ENCODE measurements at regions not wholly inside any gene's neighbourhood (a gene's known extent, or its start where the extent isn't known, plus 50 kb on each side); places are given as distances from the start of the nearest gene placed in this dataset.

DNA sequence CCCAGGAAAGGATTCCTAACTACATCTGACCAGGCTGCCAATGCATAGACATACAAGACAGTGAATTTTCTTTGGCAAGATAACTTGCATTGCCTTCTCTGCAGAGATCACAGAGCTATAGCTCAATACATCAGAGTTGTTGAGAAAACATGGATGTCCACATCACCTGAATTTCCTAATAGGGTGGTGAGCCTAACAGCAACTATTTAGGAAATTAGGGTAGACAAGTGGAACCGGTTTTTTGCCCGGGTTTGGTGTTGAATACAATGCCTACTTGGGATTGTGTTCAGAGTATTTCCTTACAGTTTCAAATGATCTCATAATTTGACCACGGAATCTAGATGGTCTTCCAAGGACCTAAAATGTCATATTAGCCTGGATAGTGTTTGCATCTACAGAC is 262.7 kb downstream of the KIF4B start:
- TF ChIP-seq POLR2AphosphoS5 (IDR thresholded peaks at IDR 0.05; ENCODE audit: low read depth, low read length) = no peak
- no peak for TF ChIP-seq TAF1 (IDR thresholded peaks at IDR 0.05; ENCODE audit: borderline replicate concordance, insufficient read depth, low read length)
